NCI-H345 treated with DMSO at 0.1 percent for 48 hours (cell line): ENCODE measurements at regions not wholly inside any gene's neighbourhood (a gene's known extent, or its start where the extent isn't known, plus 50 kb on each side); places are given as distances from the start of the nearest gene placed in this dataset.
"Not testable (repeated sequence)": the region's sequence is repeated elsewhere in the genome, so short reads cannot be mapped to it uniquely, and the experiment has no call there.

Source experiments
- DNase-seq: peaks from one replicate; lab custom pipeline; 2025; ENCODE audit not compliant: unreplicated experiment; lab: John Stamatoyannopoulos, UW

- no peak for DNase-seq
These were observed 133.2 kb downstream of the LARP7 start for GRCh38 chr4:112770114-112770513.

GRCh38 chr4:112775801-112776200, 138.9 kb downstream of the LARP7 start:
- no peak for DNase-seq

DNA sequence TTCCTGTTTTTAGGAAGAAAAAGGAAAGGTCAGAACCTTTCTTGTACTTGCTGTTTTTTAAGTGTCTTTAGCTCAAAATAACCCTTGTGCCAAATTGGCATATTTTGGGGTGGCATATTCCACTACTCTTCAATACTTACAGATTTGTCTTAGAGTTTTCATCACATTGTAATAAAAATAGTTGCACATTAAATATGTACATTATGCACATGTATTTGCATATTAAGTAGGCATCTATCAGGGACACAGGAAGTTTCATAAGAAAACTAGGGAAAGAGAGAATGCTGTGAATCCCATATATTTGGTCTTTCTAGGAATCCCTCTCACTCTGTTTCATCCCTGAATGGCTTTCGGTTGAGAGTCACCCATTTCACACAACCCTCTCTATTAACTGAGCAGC, 139.6 kb downstream of the LARP7 start:
- no peak for DNase-seq

GRCh38 chr4:112778520-112778919, 141.6 kb downstream of the LARP7 start:
- no peak for DNase-seq

DNA sequence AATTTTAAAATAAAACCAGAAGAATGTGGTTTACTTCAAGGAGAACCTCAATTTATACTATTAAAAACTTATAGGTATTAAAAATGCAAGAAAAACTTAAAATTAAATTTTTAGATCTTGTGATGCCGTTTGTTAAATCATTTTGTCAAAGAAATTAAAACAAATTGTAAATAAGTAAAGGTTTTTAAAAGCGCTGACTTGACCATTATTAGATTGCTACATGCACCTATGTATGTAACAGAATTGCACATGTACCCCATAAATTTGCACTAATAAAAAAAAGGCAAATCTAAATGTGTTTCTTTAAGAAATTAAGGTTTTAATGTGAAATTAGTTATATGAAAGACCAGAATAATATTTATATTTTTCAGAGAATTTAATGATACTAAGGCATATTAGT, 156.1 kb downstream of the LARP7 start:
- no peak for DNase-seq

DNA sequence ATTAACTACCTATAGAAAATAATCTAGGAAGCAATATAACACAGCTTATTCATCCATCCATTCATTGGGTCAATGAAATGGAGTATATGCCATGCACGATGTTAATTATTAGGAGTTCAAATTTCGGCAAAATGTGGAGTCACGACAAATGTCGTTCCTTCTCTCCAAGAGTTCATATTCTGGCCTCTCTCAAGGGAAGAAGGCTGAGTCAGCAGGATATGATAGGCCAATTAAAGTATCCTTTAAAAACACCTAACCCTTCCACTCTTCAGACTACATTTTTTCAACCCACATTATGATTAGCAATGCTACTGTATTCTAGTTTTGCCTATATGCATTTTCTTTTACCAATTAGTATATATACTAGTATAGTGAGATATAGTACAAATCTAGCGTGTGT, 163.1 kb downstream of the LARP7 start:
- DNase-seq: no peak

DNA sequence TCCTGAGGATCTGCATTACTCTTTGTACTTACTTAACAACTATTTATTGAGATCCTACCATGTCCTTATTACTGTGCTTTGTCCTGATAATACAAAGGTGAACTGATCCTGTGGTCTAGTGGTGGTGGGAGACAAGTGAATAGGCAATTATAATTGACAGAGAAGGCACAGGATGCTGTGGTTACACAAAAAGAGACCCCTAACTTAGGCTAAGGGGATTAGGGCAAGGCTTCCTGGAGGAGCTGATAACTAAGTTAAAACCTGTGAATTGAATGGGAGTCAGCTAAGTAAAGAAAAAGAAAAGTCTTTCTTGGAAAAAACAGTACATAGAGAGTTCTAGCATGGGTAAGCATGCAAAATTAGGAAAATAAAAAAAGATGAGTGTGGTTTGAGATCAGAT, 164.4 kb downstream of the LARP7 start:
- DNase-seq: no peak

DNA sequence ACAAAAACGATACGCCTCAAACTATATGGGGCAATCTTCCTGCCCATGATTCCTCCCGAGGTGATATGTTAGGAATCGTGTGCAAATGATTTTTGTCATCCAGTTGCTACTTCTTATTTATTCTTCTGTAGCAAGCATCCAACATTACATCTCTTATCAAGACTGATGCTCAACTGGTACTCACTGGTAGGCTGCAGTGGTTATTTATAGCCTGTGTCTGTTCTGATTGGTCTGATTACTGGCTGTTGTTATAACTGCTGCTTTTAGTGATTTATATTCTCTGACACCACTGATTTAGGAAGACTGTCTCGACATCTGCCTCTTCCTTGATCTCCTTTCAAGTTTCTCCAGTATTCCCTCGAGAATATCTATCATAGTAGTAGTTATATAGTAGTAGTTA, 165.8 kb downstream of the LARP7 start:
- no peak for DNase-seq

DNA sequence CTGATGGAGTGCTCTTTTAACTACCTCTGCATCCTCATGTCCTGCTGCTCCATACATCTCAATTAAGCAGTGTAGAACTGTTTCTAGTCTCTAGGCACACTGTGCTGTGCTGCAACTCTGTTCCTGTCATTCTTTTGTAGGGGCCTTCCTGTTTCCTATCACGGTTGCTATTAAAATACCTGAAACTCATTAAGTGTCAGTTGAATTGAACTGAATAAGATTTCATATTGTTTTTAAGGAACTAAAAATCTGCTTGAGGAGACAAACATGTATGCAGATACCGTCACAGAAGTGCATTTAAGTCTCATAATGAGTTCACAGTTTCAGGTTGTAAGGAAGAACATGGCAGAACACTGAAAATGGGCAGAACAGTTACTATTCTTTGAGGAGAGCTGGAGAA, 170.1 kb downstream of the LARP7 start:
- DNase-seq: no peak

- no peak for DNase-seq
These were observed 171.1 kb downstream of the LARP7 start for GRCh38 chr4:112808001-112808400.

DNA sequence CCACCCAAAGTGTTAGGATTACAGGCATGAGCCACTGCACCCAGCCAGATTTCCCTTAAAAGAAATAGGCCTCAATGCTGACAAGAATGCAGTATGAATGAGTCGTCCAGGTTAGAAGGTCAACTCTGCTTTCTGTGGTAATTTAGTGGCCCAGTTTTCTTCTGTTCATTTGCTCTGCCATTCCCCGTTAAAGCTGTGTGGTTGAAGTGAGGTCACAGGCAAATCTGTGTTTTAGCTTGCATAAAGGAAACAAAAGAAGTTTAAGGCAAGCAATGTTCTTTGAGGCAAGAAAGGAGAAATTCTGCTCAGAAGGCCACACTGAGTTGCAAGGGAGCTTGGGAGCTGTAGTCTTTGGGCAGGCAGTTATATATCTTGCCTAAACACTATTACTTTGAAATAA, 176.8 kb downstream of the LARP7 start:
- DNase-seq: no peak

DNA sequence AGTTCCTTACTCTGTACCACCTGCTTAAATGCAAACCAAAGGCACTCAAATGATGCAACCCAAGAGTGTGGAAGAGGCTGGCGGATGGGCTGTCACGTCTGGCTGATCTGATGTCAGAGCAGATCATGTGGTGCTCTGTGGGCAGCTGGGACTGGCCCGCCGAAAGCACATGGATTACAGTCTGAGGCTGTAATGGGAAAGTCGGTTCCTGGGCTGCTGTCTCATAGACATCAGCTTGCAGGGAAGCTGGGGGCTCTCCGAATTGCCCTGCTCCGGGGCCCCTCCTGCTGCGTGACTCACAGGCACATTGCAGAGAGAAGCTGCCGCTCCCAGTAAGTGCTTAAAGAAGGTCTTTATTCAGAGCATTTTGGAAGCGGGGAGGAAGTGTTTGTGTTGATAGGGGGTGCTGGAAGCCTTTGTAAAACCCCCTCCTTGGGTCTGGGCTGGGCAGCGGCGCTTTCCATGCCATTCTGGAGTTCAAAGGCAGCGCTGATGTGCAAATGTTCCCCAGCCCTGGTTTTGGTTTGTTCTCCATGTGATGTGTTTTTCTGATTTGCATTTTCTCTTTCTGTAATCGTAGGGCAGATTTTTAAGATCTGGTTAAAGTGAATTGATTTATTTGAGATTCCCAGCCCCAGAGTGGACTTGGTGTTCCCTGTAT, 181.1 kb downstream of the LARP7 start:
- DNase-seq: peak; percentile 20

DNA sequence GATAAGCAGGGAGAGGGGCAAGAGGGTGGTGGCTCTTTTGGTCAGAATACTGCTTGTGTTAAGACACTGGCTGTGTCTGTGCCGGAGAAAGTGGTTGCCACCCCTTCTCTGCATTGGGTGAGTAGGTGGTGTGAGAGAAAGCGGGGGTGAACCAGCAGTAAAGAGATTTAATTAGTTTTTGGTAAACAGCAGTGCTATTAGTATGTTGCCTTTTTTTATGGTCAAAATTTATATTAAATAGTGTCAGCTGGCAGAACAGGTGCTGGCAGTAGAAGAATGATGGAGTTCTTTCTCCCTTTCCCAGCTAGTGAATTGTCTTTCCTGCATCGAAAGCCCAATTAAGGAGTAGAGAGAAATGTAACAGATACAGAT, 181.6 kb downstream of the LARP7 start:
- DNase-seq: no peak

DNA sequence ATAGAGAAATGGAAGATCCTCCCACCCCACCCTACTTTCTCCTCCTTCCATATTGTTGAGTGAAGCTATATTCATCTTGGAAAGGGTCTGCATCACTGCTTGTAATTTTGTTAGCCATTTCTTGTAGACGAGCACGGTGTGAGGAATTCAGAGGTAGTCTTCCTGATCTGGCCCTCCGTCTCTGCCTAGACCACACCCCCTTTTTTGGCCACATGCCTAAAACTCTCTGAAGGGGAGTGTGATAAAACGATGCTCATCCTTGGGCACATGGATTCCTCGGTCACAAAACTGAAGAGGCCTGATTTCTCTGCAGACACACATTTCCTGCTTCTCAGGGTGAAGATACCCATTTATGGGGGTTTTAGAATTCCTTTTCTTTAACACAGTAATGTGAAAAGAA, 182.8 kb downstream of the LARP7 start:
- DNase-seq: no peak

- DNase-seq: no peak
These were observed 186.2 kb downstream of the LARP7 start for GRCh38 chr4:112823156-112823555.

DNA sequence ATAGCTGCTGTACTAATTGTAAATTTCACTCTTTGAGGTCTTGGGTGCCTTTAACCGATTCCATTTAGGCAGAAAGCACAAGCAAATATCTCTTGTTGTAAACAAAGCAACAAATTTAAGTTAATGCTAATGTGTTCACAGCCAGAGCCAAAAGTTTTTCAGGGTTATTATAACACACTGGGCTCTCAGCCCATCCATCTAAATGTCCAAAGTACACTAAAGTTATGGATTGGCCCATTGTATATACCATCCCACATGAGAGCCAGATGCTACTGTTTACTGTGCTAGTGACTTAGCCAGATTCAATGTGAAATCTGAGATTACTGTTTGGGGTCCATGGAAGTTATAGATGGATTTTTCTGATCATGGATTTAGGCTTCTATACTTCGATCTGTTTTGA, 186.7 kb downstream of the LARP7 start:
- DNase-seq: peak; percentile 1

DNA sequence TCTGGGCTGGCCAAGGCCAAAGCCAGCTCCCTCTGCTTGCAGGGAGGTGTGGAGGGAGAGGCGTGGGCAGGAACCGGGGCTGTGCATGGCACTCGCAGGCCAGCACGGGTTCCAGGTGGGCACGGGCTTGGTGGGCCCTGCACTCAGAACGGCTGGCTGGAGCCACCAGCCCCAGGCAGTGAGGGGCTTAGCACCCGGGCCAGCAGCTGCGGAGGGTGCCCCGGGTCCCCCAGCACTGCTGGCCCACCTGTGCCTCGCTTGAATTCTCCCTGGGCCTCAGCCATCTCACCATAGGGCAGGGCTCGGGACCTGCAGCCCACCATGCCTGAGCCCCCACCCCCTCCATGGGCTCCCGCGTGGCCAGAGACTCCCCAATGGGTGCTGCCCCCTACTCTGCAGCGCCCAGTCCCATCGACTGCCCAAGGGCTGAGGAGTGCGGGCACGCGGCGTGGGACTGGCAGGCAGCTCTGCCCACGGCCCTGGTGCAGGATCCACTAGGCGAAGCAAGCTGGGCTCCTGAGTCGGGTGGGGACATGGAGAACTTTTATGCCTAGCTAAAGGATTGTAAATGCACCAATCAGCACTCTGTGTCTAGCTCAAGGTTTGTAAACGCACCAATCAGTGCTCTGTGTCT, 193.9 kb downstream of the LARP7 start:
- no peak for DNase-seq

DNA sequence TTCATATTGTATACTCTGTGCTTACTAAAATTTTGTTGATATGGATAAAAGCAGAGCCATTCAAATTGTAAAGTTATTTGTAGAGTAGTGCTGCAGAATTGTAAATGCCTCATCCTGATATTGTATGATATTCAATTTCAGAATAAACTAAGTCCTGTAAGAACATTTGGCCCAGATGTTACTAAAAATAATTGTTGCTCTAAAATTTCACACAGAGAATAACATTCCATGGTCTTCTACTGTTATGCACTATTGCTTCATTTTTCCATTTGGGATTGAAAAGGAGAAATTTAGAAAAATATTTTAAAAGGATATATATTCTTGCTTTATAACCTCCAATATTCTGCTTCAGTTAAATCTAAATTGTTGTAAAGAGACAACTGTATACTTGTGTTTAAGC, 195.6 kb downstream of the LARP7 start:
- DNase-seq: no peak

DNA sequence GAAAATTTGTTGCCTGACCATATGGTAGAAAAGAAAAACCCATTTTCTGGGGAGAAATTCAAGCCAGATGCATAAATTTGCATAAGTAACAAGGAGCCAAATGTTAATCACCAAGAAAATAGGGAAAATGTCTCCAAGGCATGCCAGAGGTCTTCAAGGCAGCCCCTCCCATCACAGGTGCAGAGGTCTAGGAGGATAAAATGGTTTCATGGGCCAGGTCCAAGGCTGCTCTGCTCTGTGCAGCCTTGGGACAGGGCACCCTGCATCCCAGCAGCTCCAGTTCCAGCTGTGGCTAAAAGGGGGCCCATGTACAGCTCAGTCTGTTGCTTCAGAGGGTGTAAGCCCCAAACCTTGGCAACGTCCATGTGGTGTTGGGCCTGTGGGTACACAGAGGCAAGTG, 200.0 kb downstream of the LARP7 start:
- no peak for DNase-seq

DNA sequence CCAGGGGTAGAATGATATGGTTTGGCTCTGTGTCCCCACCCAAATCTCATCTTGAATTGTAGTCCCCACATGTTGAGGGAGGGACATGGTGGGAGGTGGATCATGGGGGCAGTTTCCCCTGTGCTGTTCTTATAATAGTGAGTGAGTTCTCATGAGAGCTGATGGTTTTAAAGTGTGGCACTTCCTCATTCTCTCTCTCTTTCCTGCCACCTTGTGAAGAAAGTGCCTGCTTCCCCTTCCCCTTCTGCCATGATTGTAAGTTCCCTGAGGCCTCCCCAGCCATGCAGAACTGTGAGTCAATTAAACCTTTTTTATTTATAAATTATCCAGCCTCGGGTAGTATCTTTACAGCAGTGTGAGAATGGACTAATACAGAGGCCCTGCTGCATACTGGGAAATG, 201.1 kb downstream of the LARP7 start:
- not testable (repeated sequence) for DNase-seq

DNA sequence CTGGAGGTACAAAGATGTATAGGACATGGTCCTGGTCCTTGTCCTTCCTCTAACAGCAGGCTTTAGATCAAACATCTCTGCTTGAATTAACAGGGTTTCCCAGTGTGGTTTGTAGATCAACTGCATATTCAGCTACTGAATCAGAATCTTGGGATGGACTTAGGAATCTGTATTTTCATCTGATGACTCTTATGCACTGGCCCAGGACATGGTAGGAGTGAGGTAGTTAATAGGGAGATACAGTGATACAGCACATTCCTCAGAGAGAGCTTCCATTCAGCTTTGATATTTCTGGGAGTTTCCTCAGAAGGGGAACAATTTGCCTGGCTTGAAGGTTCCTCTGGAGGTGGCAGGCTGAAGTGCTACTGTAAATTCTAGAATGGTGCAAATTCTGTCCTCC, 203.1 kb downstream of the LARP7 start:
- no peak for DNase-seq

GRCh38 chr4:112840619-112841018, 203.7 kb downstream of the LARP7 start:
- no peak for DNase-seq

- DNase-seq: no peak
These were observed 205.6 kb downstream of the LARP7 start for GRCh38 chr4:112842513-112842912.
